M059J (cell line): ENCODE measurements at regions not wholly inside any gene's neighbourhood (a gene's known extent, or its start where the extent isn't known, plus 50 kb on each side); places are given as distances from the start of the nearest gene placed in this dataset.
"Not testable (repeated sequence)": the region's sequence is repeated elsewhere in the genome, so short reads cannot be mapped to it uniquely, and the experiment has no call there.

Source experiments
- DNase-seq: peaks from one replicate; pipeline ENCODE4 v3.0.0-alpha.2; 2012; ENCODE audit warnings: low read depth

- peak; percentile 18 for DNase-seq
Observed at GRCh38 chr11:12585861-12586260, 88.4 kb upstream of the TEAD1 start.

GRCh38 chr11:12587333-12587991 lies 86.8 kb upstream of the TEAD1 start:
- peak; percentile 90 for DNase-seq

GRCh38 chr11:12591706-12592105 lies 82.5 kb upstream of the TEAD1 start:
- DNase-seq = no peak

GRCh38 chr11:12592283-12592682 lies 81.9 kb upstream of the TEAD1 start:
- no peak for DNase-seq

GRCh38 chr11:12595089-12595847 lies 79.0 kb upstream of the TEAD1 start:
- DNase-seq = not testable (repeated sequence)

GRCh38 chr11:12598330-12599256 lies 75.6 kb upstream of the TEAD1 start:
- peak; percentile 84 for DNase-seq

GRCh38 chr11:12599408-12600143 lies 74.6 kb upstream of the TEAD1 start:
- no peak for DNase-seq

- DNase-seq = no peak
Observed at GRCh38 chr11:12600829-12601228, 73.4 kb upstream of the TEAD1 start.

- DNase-seq = peak; percentile 88
Observed at GRCh38 chr11:12602421-12602820, 71.8 kb upstream of the TEAD1 start.

- no peak for DNase-seq
Observed at GRCh38 chr11:12603143-12604088, 70.8 kb upstream of the TEAD1 start.

GRCh38 chr11:12604557-12605153 lies 69.6 kb upstream of the TEAD1 start:
- DNase-seq = no peak

GRCh38 chr11:12606597-12606996 lies 67.6 kb upstream of the TEAD1 start:
- peak; percentile 76 for DNase-seq

GRCh38 chr11:12608678-12609077 lies 65.5 kb upstream of the TEAD1 start:
- not testable (repeated sequence) for DNase-seq

GRCh38 chr11:12611352-12611751 lies 62.9 kb upstream of the TEAD1 start:
- DNase-seq = no peak

- no peak for DNase-seq
Observed at GRCh38 chr11:12617632-12618031, 56.6 kb upstream of the TEAD1 start.

GRCh38 chr11:12618743-12619540 lies 55.3 kb upstream of the TEAD1 start:
- DNase-seq = peak; percentile 32

GRCh38 chr11:12623869-12624268 lies 50.4 kb upstream of the TEAD1 start:
- no peak for DNase-seq
